ENCODE measurements at regions not wholly inside any gene's neighbourhood (a gene's known extent, or its start where the extent isn't known, plus 50 kb on each side); places are given as distances from the start of the nearest gene placed in this dataset.

GRCh38 chr16:50473356-50473945 lies 74.7 kb upstream of the NKD1 start:
- no peak for DNase-seq
- peaks cover 6% of the 10 kb centered on the region; the same call in 1 of the 2 replicates for H3K4me1 ChIP-seq (ENCODE audit: insufficient read depth, low read length)
- Mint-ChIP-seq H3K4me3 (no peak overlapping the region), H3K4me1 (peaks cover 37 to 38% of the 10 kb centered on the region in 2 experiments), H3K27ac (no peak overlapping the region; a peak in 1 of 7 replicates), H3K27me3 (ENCODE audit: low read depth) (peaks cover 34% of the 10 kb centered on the region), H3K9me3 (peaks cover 0 to 2% of the 10 kb centered on the region in 2 experiments; a peak in 1 of 5 replicates), H3K36me3 (ENCODE audit: insufficient read depth in 1 of 3, low read depth in 3 of 3) (no peaks in the 10 kb centered on the region)
- H4K91ac ChIP-seq (ENCODE audit: insufficient read length, low read depth, low read length): no peak overlapping the region
- H3K27ac ChIP-seq (ENCODE audit: insufficient read length, low read depth, low read length): no peak overlapping the region
- no peaks in the 10 kb centered on the region; the same call in 1 of the 2 replicates for H3K27me3 ChIP-seq (ENCODE audit: insufficient read depth, low read length)
- H2AK5ac ChIP-seq (ENCODE audit: insufficient read length, low read length): no peak overlapping the region
- no peak overlapping the region for H2AFZ ChIP-seq (ENCODE audit: low read length)
- H2BK20ac ChIP-seq (ENCODE audit: low read depth, low read length, poor library complexity, severe bottlenecking): no peak overlapping the region
- H2BK120ac ChIP-seq (ENCODE audit: low read depth, low read length, poor library complexity, severe bottlenecking): no peak overlapping the region
- no peak overlapping the region for H3K9ac ChIP-seq (ENCODE audit: extremely low read depth, insufficient read length, low read length)
- H3K23ac ChIP-seq (ENCODE audit: insufficient read length, low read depth, low read length): no peak overlapping the region
- no peaks in the 10 kb centered on the region for H4K20me1 ChIP-seq (ENCODE audit: control insufficient read depth, insufficient read depth, insufficient read length)
- no peak overlapping the region for H3K4ac ChIP-seq (ENCODE audit: low read depth, low read length)
- H3T11ph ChIP-seq (ENCODE audit: low read length): no peak overlapping the region
- H3K23me2 ChIP-seq (ENCODE audit: insufficient read length, low read depth, low read length, poor library complexity, severe bottlenecking): no peaks in the 10 kb centered on the region
- H4K5ac ChIP-seq (ENCODE audit: insufficient read length, low read depth, low read length): no peak overlapping the region
- no peak overlapping the region for H3K18ac ChIP-seq (ENCODE audit: insufficient read length, low read depth, low read length)
- no peaks in the 10 kb centered on the region for H3K9me3 ChIP-seq (ENCODE audit: control insufficient read depth, low read depth, low read length)
- H3K79me1 ChIP-seq (ENCODE audit: insufficient read depth, low read depth, low read length, poor library complexity, severe bottlenecking): no peaks in the 10 kb centered on the region
- H3K14ac ChIP-seq (ENCODE audit: insufficient read depth, low read length): no peak overlapping the region
- no CpG with 5 or more reads among the region's 6 CpGs for WGBS (ENCODE audit: extremely low coverage, insufficient read length, low lambda C conversion rate)
- no peak for TF ChIP-seq CTCF (conservative IDR thresholded peaks at IDR 0.05)
- no peak overlapping the region for H3K4me2 ChIP-seq (ENCODE audit: insufficient read depth, insufficient read length, low read length)
- no peak overlapping the region for H3K56ac ChIP-seq (ENCODE audit: insufficient read length, low read depth, low read length)
- no peak overlapping the region for H2BK5ac ChIP-seq (ENCODE audit: insufficient read length, low read length)
- H4K8ac ChIP-seq (replicated peaks; ENCODE audit: insufficient read length, low read depth, low read length): no peak overlapping the region
- no peaks in the 10 kb centered on the region for H3K79me2 ChIP-seq (ENCODE audit: insufficient read depth, low read length)
- no peak overlapping the region for H2BK12ac ChIP-seq (ENCODE audit: insufficient read length, low read depth, low read length)
- no peak overlapping the region for H2BK15ac ChIP-seq (ENCODE audit: low read depth, low read length)

Data from H9 (cell line).